OCI-LY1 (cell line): ENCODE measurements at regions not wholly inside any gene's neighbourhood (a gene's known extent, or its start where the extent isn't known, plus 50 kb on each side); places are given as distances from the start of the nearest gene placed in this dataset.

Experiments used
- EZH2 ChIP-seq: fragments of 200-600 bp; sonication (generic), shearing (Covaris generic); IDR thresholded peaks from 2 replicates; pipeline ENCODE4 v1.8.0; 2017; ENCODE audit warnings: borderline replicate concordance, mixed run types, mild to moderate bottlenecking, antibody characterized with exemption, low read length, moderate library complexity, mixed read lengths
- TF ChIP-seq, protein P1 (sequence below): fragments of 200-600 bp; sonication (generic), shearing (Covaris generic); IDR thresholded peaks from 2 replicates; pipeline ENCODE4 v1.5.1; 2017; ENCODE audit warnings: mild to moderate bottlenecking, antibody characterized with exemption, low read length, moderate library complexity, mixed read lengths

DNA sequence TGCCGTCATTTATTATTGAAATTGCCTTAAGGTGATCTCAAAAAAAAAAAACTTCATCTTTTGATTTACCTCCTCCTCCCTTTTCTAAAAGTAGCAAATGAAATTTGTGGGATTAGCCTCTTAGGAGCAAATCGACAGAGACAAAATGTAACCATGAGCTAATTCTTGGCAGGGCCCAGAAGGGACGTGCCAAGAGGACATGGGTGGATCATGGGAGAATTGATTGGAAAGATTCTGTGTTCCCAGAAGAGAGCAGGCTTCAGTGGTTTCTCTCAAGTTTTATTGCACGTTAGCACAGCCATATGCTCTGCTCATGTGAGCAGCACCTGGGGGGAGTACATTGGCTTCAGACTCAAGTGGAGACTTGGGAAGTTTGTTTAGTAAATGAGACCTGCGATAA lies 394.6 kb downstream of the ELAVL2 start:
- TF ChIP-seq, protein P1, sequence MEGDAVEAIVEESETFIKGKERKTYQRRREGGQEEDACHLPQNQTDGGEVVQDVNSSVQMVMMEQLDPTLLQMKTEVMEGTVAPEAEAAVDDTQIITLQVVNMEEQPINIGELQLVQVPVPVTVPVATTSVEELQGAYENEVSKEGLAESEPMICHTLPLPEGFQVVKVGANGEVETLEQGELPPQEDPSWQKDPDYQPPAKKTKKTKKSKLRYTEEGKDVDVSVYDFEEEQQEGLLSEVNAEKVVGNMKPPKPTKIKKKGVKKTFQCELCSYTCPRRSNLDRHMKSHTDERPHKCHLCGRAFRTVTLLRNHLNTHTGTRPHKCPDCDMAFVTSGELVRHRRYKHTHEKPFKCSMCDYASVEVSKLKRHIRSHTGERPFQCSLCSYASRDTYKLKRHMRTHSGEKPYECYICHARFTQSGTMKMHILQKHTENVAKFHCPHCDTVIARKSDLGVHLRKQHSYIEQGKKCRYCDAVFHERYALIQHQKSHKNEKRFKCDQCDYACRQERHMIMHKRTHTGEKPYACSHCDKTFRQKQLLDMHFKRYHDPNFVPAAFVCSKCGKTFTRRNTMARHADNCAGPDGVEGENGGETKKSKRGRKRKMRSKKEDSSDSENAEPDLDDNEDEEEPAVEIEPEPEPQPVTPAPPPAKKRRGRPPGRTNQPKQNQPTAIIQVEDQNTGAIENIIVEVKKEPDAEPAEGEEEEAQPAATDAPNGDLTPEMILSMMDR, result no peak
- no peak for TF ChIP-seq EZH2
